MCF 10A (cell line): ENCODE measurements at regions not wholly inside any gene's neighbourhood (a gene's known extent, or its start where the extent isn't known, plus 50 kb on each side); places are given as distances from the start of the nearest gene placed in this dataset.

Experiments used
- BruUV-seq: library from RNA; stranded (reverse); fragments of 400-500 nt; replicated peaks from 2 replicates; lab custom pipeline; 2021; lab: Mats Ljungman, UMichigan
- CTCF ChIA-PET: fragments of 300-600 bp; sonication (Branson Sonifier 250); formaldehyde crosslinking; extraction: SDS; loops from one replicate; lab custom pipeline; 2021; ENCODE audit warnings: antibody characterized with exemption, inconsistent platforms; lab: Yijun Ruan, JAX
- POLR2A ChIA-PET: fragments of 300-600, 350-650 bp; sonication (Branson Sonifier 250); formaldehyde crosslinking; extraction: SDS; loops from one replicate; lab custom pipeline; 2020; ENCODE audit warnings: antibody characterized with exemption, inconsistent platforms; lab: Yijun Ruan, JAX
- DNase-seq: peaks from one replicate; pipeline ENCODE4 v3.0.0-alpha.2; 2018; ENCODE audit not compliant: unreplicated experiment
- H3K27ac Mint-ChIP-seq: one replicate; pipeline ENCODE4 v1.8.0; 2022; ENCODE audit warnings: mild to moderate bottlenecking, low read depth, mixed read lengths; ENCODE audit not compliant: unreplicated experiment
- H3K27me3 Mint-ChIP-seq: one replicate; pipeline ENCODE4 v1.8.0; 2022; ENCODE audit warnings: mixed read lengths; ENCODE audit not compliant: insufficient read depth, unreplicated experiment
- H3K36me3 Mint-ChIP-seq: one replicate; pipeline ENCODE4 v1.8.0; 2022; ENCODE audit warnings: mild to moderate bottlenecking, moderate library complexity, mixed read lengths; ENCODE audit not compliant: insufficient read depth, unreplicated experiment
- H3K4me1 Mint-ChIP-seq: one replicate; pipeline ENCODE4 v1.8.0; 2022; ENCODE audit warnings: mixed read lengths; ENCODE audit not compliant: insufficient read depth, unreplicated experiment
- H3K4me3 Mint-ChIP-seq: one replicate; pipeline ENCODE4 v1.8.0; 2022; ENCODE audit warnings: mild to moderate bottlenecking, moderate library complexity, mixed read lengths; ENCODE audit not compliant: unreplicated experiment
- H3K9me3 Mint-ChIP-seq: one replicate; pipeline ENCODE4 v1.8.0; 2022; ENCODE audit warnings: mixed read lengths; ENCODE audit not compliant: unreplicated experiment
- intact Hi-C: fragments of 100-400 bp; cut with micrococcal nuclease; formaldehyde crosslinking; loops from 2 replicates; pipeline ENCODE4 v1.14.1; 2022
- TF ChIP-seq, protein P1 (sequence below): fragments of 200-600 bp; IDR thresholded peaks from one replicate; pipeline ENCODE4 v1.8.0; 2022; ENCODE audit warnings: antibody characterized with exemption, mild to moderate bottlenecking; ENCODE audit not compliant: unreplicated experiment

- H3K4me3 Mint-ChIP-seq, result no peak overlapping the region
- no peak overlapping the region for H3K27ac Mint-ChIP-seq
- no peak for DNase-seq
- ChIA-PET POLR2A (no interaction called here), CTCF (no interaction called here)
- TF ChIP-seq, protein P1, sequence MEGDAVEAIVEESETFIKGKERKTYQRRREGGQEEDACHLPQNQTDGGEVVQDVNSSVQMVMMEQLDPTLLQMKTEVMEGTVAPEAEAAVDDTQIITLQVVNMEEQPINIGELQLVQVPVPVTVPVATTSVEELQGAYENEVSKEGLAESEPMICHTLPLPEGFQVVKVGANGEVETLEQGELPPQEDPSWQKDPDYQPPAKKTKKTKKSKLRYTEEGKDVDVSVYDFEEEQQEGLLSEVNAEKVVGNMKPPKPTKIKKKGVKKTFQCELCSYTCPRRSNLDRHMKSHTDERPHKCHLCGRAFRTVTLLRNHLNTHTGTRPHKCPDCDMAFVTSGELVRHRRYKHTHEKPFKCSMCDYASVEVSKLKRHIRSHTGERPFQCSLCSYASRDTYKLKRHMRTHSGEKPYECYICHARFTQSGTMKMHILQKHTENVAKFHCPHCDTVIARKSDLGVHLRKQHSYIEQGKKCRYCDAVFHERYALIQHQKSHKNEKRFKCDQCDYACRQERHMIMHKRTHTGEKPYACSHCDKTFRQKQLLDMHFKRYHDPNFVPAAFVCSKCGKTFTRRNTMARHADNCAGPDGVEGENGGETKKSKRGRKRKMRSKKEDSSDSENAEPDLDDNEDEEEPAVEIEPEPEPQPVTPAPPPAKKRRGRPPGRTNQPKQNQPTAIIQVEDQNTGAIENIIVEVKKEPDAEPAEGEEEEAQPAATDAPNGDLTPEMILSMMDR, result no peak
- peaks cover 27% of the 10 kb centered on the region for H3K27me3 Mint-ChIP-seq
- no TSS peak for BruUV-seq
- peaks cover 6% of the 10 kb centered on the region for H3K4me1 Mint-ChIP-seq
- no peaks in the 10 kb centered on the region for H3K36me3 Mint-ChIP-seq
- intact Hi-C loops, result no loop called here
- H3K9me3 Mint-ChIP-seq, result no peaks in the 10 kb centered on the region
These were observed 73.7 kb downstream of the MAGEB17 start for GRCh38 chrX:16240968-16241367.

- Mint-ChIP-seq H3K27me3 (peaks cover 27% of the 10 kb centered on the region), H3K27ac (no peak overlapping the region), H3K9me3 (no peaks in the 10 kb centered on the region), H3K36me3 (no peaks in the 10 kb centered on the region), H3K4me3 (no peak overlapping the region), H3K4me1 (no peaks in the 10 kb centered on the region)
- TF ChIP-seq, protein P1, result no peak
- ChIA-PET POLR2A (no interaction called here), CTCF (no interaction called here)
- intact Hi-C loops, result no loop called here
- no TSS peak for BruUV-seq
- DNase-seq, result peak; percentile 9
These were observed 83.0 kb downstream of the MAGEB17 start for GRCh38 chrX:16250296-16250695.

- no peaks in the 10 kb centered on the region for H3K9me3 Mint-ChIP-seq
- CTCF ChIA-PET, result no interaction called here
- no peak for DNase-seq
- H3K27ac Mint-ChIP-seq, result no peak overlapping the region
- no TSS peak for BruUV-seq
- POLR2A ChIA-PET, result no interaction called here
- no peaks in the 10 kb centered on the region for H3K36me3 Mint-ChIP-seq
- TF ChIP-seq, protein P1, result no peak
- intact Hi-C loops, result no loop called here
- no peaks in the 10 kb centered on the region for H3K4me1 Mint-ChIP-seq
- no peak overlapping the region for H3K4me3 Mint-ChIP-seq
- H3K27me3 Mint-ChIP-seq, result peaks cover 14% of the 10 kb centered on the region
These were observed 84.5 kb downstream of the MAGEB17 start for GRCh38 chrX:16251782-16252181.

GRCh38 chrX:16258882-16259281 lies 91.6 kb downstream of the MAGEB17 start:
- intact Hi-C loops, result no loop called here
- TF ChIP-seq, protein P1, result no peak
- BruUV-seq, result no TSS peak
- no peaks in the 10 kb centered on the region for H3K4me1 Mint-ChIP-seq
- no peaks in the 10 kb centered on the region for H3K9me3 Mint-ChIP-seq
- CTCF ChIA-PET, result no interaction called here
- H3K4me3 Mint-ChIP-seq, result no peak overlapping the region
- no peak overlapping the region for H3K27ac Mint-ChIP-seq
- H3K27me3 Mint-ChIP-seq, result peaks cover 41% of the 10 kb centered on the region
- POLR2A ChIA-PET, result no interaction called here
- DNase-seq, result no peak
- H3K36me3 Mint-ChIP-seq, result no peaks in the 10 kb centered on the region
